Keratinocyte (primary cell): ENCODE measurements at regions not wholly inside any gene's neighbourhood (a gene's known extent, or its start where the extent isn't known, plus 50 kb on each side); places are given as distances from the start of the nearest gene placed in this dataset.
"Not testable (repeated sequence)": the region's sequence is repeated elsewhere in the genome, so short reads cannot be mapped to it uniquely, and the experiment has no call there.

ENCODE experiments used
- DNase-seq: peaks from one replicate; pipeline ENCODE4 v3.0.0-alpha.2; 2011; ENCODE audit warnings: low read depth, missing footprints, low spot score
- FAIRE-seq: peaks from 2 replicates; lab custom pipeline; 2011; peaks lifted over from hg19 to GRCh38; lab: Jason Lieb, UNC
- H2AFZ ChIP-seq: 2 replicates; pipeline ENCODE4 v1.6.0; 2012; ENCODE audit warnings: low read length, control low read depth, inconsistent platforms; ENCODE audit not compliant: control insufficient read depth
- H3K27ac ChIP-seq: 2 replicates; pipeline ENCODE4 v1.5.1; 2011; ENCODE audit warnings: low read length; ENCODE audit not compliant: control insufficient read depth, insufficient read depth
- H3K27me3 ChIP-seq: 3 replicates; pipeline ENCODE4 v1.6.0; 2011; ENCODE audit warnings: low read length; ENCODE audit not compliant: control insufficient read depth, insufficient read depth; ENCODE audit errors: extremely low read depth
- H3K36me3 ChIP-seq, 2 experiments: 2 replicates in 1 of 2; 3 replicates in 1 of 2; pipeline ENCODE4 v1.5.1; 2011; ENCODE audit warnings: low read length in 2 of 2, mild to moderate bottlenecking in 1 of 2; ENCODE audit not compliant: control insufficient read depth in 2 of 2, insufficient read depth in 2 of 2; ENCODE audit errors: extremely low read depth in 1 of 2
- H3K4me1 ChIP-seq: 3 replicates; pipeline ENCODE4 v1.5.1; 2011; ENCODE audit warnings: low read length; ENCODE audit not compliant: control insufficient read depth, insufficient read depth; ENCODE audit errors: extremely low read depth
- H3K4me2 ChIP-seq: 3 replicates; pipeline ENCODE4 v1.6.0; 2011; ENCODE audit warnings: low read depth, low read length; ENCODE audit not compliant: control insufficient read depth, insufficient read depth; ENCODE audit errors: extremely low read depth
- H3K4me3 ChIP-seq, 3 experiments: fragments of 200-600 bp in 1 of 3; sonication (generic) in 1 of 3; 2 replicates in 2 of 3; 3 replicates in 1 of 3; pipeline ENCODE4 v1.5.1; 2011 to 2016; ENCODE audit warnings: low read length in 3 of 3, mild to moderate bottlenecking in 3 of 3, control low read depth in 2 of 3, inconsistent platforms in 1 of 3, low read depth in 1 of 3, mixed read lengths in 1 of 3, mixed run types in 1 of 3, moderate library complexity in 1 of 3; ENCODE audit not compliant: control insufficient read depth in 2 of 3, insufficient read depth in 2 of 3; ENCODE audit errors: extremely low read depth in 1 of 3
- H3K79me2 ChIP-seq: 2 replicates; pipeline ENCODE4 v1.6.0; 2012; ENCODE audit warnings: low read length; ENCODE audit not compliant: control insufficient read depth, insufficient read depth
- H3K9ac ChIP-seq: 3 replicates; pipeline ENCODE4 v1.6.0; 2011; ENCODE audit warnings: low read length; ENCODE audit not compliant: control insufficient read depth, insufficient read depth; ENCODE audit errors: extremely low read depth
- H3K9me1 ChIP-seq: 3 replicates; pipeline ENCODE4 v1.6.0; 2011; ENCODE audit warnings: low read length; ENCODE audit not compliant: control insufficient read depth, insufficient read depth; ENCODE audit errors: extremely low read depth
- H3K9me3 ChIP-seq: 2 replicates; pipeline ENCODE4 v1.5.1; 2012; ENCODE audit warnings: low read depth, low read length; ENCODE audit not compliant: control insufficient read depth
- H4K20me1 ChIP-seq: 3 replicates; pipeline ENCODE4 v1.6.0; 2011; ENCODE audit warnings: low read length; ENCODE audit not compliant: control insufficient read depth, insufficient read depth; ENCODE audit errors: extremely low read depth
- EZH2 ChIP-seq: IDR thresholded peaks from one replicate; pipeline ENCODE4 v1.6.1; 2012; ENCODE audit warnings: inconsistent platforms, mild to moderate bottlenecking, low read length, moderate library complexity
- dilution Hi-C: fragments of 300-500 bp; cut with MboI; formaldehyde crosslinking; loops from one replicate; pipeline ENCODE4 v1.7.0; 2020; ENCODE audit warnings: low sequenced_read_pairs; ENCODE audit not compliant: extremely low pct_ligation_motif_present
- TF ChIP-seq, protein P1 (sequence below), 3 experiments: IDR thresholded peaks in 1 of 3; conservative IDR thresholded peaks in 1 of 3; optimal IDR thresholded peaks in 1 of 3; 2 replicates in 2 of 3; 3 replicates in 1 of 3; pipeline versions ENCODE3 to v1.5.1; 2011; ENCODE audit warnings: low read length in 3 of 3, mild to moderate bottlenecking in 3 of 3, moderate library complexity in 2 of 3, control low read depth in 1 of 3, inconsistent platforms in 1 of 3; ENCODE audit not compliant: insufficient read depth in 2 of 3; ENCODE audit errors: extremely low read depth in 1 of 3

DNA sequence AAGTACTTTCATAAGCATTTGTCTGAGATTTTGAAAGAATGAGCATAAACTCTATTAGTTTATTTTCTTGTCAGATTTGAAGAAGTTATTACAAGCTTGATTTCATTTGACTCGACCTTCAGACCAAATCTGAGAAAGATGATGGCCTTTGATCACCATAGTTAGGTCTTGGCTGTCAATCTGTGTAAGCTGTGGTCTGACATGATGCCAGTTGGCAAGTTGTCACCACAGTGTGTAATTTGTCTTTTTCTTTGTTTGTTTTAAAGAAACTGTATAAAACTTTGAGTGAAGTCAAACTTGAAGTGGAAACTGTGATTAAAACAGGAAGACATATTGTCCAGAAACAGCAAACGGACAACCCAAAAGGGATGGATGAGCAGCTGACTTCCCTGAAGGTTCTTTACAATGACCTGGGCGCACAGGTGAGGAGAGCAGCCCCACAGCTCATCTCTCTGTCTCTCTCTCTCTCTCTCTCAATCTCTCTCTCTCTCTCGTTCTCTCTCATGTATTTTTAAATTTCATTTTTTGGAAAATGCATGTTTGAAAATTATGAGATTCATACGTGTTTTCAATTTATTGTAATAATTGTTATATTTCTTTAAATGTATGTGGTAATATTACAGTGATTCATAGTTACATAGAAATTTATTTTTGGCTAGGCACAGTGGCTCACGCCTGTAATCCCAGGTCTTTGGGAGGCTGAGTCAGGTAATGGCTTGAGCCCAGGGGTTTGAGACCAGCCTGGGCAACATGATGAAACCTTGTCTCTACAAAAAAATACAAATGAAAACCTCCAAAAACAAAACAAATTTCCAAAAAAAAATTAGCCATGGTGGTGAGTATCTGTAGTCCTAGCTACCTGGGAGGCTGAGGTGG lies 208.1 kb downstream of the UTRN start:
- DNase-seq (no peak), FAIRE-seq (no peak)
- no peaks in the 10 kb centered on the region for H3K9me1 ChIP-seq
- no peak overlapping the region for H3K4me3 ChIP-seq
- H3K9me3 ChIP-seq = no peaks in the 10 kb centered on the region
- H3K36me3 ChIP-seq = peaks cover 3 to 4% of the 10 kb centered on the region in 2 experiments
- no peaks in the 10 kb centered on the region for H3K79me2 ChIP-seq
- TF ChIP-seq EZH2 = no peak
- TF ChIP-seq, protein P1, sequence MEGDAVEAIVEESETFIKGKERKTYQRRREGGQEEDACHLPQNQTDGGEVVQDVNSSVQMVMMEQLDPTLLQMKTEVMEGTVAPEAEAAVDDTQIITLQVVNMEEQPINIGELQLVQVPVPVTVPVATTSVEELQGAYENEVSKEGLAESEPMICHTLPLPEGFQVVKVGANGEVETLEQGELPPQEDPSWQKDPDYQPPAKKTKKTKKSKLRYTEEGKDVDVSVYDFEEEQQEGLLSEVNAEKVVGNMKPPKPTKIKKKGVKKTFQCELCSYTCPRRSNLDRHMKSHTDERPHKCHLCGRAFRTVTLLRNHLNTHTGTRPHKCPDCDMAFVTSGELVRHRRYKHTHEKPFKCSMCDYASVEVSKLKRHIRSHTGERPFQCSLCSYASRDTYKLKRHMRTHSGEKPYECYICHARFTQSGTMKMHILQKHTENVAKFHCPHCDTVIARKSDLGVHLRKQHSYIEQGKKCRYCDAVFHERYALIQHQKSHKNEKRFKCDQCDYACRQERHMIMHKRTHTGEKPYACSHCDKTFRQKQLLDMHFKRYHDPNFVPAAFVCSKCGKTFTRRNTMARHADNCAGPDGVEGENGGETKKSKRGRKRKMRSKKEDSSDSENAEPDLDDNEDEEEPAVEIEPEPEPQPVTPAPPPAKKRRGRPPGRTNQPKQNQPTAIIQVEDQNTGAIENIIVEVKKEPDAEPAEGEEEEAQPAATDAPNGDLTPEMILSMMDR (optimal IDR thresholded peaks at IDR 0.05 in 1 of 3, IDR thresholded peaks at IDR 0.05 in 1 of 3, conservative IDR thresholded peaks at IDR 0.05 in 1 of 3; ENCODE audit: extremely low read depth in 1 of 3, insufficient read depth in 2 of 3, low read length in 3 of 3) = no peak
- dilution Hi-C loops = no loop called here
- H2AFZ ChIP-seq = no peak overlapping the region
- H3K4me1 ChIP-seq = peaks cover 2% of the 10 kb centered on the region
- H3K4me2 ChIP-seq = no peak overlapping the region
- H3K27ac ChIP-seq = no peak overlapping the region
- no peaks in the 10 kb centered on the region for H3K27me3 ChIP-seq
- no peak overlapping the region for H3K9ac ChIP-seq
- H4K20me1 ChIP-seq = no peaks in the 10 kb centered on the region

DNA sequence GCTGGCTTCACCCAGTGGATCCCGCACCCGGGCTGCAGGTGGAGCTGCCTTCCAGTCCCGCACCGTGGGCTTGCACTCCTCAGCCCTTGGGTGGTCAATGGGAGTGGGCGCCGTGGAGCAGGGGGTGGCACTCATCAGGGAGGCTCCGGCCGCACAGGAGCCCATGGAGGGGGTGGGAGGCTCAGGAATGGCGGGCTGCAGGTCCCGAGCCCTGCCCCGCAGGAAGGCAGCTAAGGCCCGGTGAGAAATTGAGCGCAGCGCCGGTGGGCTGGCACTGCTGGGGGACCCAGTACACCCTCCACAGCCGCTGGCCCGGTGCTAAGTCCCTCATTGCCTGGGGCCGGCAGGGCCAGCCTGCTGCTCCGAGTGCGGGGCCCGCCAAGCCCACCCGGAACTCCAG lies 209.9 kb downstream of the UTRN start:
- H3K36me3 ChIP-seq, DNase-seq, H3K4me3 ChIP-seq, H3K9ac ChIP-seq, H3K27me3 ChIP-seq, FAIRE-seq, dilution Hi-C loops, H3K4me1 ChIP-seq, H3K79me2 ChIP-seq, H2AFZ ChIP-seq, H3K27ac ChIP-seq, H3K4me2 ChIP-seq, H3K9me3 ChIP-seq, H4K20me1 ChIP-seq, H3K9me1 ChIP-seq: not testable (repeated sequence)
